K562 (cell line): ENCODE measurements at regions not wholly inside any gene's neighbourhood (a gene's known extent, or its start where the extent isn't known, plus 50 kb on each side); places are given as distances from the start of the nearest gene placed in this dataset.

ENCODE experiments used
- ATAC-seq: fragments of 200-7000 bp; cut with Tn5 transposase; 3 replicates; pipeline ENCODE4 v1.9.1; 2020; ENCODE audit warnings: moderate library complexity
- BruUV-seq: library from RNA; stranded (reverse); fragments of 400-500 nt; replicated peaks from 2 replicates; lab custom pipeline; 2021; lab: Mats Ljungman, UMichigan
- CTCF ChIA-PET: fragments of 300-600 bp; formaldehyde crosslinking; extraction: SDS; loops from one replicate; lab custom pipeline; 2021; ENCODE audit warnings: low intra/inter-chr PET ratio; lab: Yijun Ruan, JAX
- POLR2A ChIA-PET: fragments of 300-600, 350-650 bp; sonication (Branson Sonifier 250); formaldehyde crosslinking; extraction: SDS; loops from one replicate; lab custom pipeline; 2021; ENCODE audit warnings: antibody characterized with exemption, inconsistent platforms; lab: Yijun Ruan, JAX
- DNase-seq, 4 experiments: peaks; one replicate each; pipeline versions ENCODE4 v3.0.0 to v3.0.0-alpha.2; 2011 to 2018; ENCODE audit warnings: low spot score in 3 of 4, mixed read lengths in 3 of 4; ENCODE audit errors: extremely low read depth in 1 of 4
- FAIRE-seq: peaks from 2 replicates; lab custom pipeline; 2011; peaks lifted over from hg19 to GRCh38; lab: Jason Lieb, UNC
- H2AFZ ChIP-seq: 2 replicates; pipeline ENCODE4 v1.6.0; 2011; ENCODE audit warnings: low read depth, low read length, control low read depth, inconsistent platforms
- H3K27ac ChIP-seq: fragments of 200-600 bp; 3 replicates; pipeline ENCODE4 v1.8.0; 2011; ENCODE audit warnings: low read depth, mild to moderate bottlenecking, control low read depth, inconsistent platforms, low read length, moderate library complexity, mixed read lengths; ENCODE audit errors: extremely low read depth
- H3K27me3 ChIP-seq, 2 experiments: fragments of 300-600 bp in 1 of 2; 2 replicates in 1 of 2; 3 replicates in 1 of 2; pipeline versions ENCODE4 v1.6.0 to v1.8.0; 2011; ENCODE audit warnings: inconsistent platforms in 2 of 2, low read length in 2 of 2, mild to moderate bottlenecking in 1 of 2, mixed read lengths in 1 of 2, moderate library complexity in 1 of 2; ENCODE audit not compliant: control insufficient read depth in 2 of 2, insufficient read depth in 2 of 2
- H3K36me3 ChIP-seq: fragments of 300-600 bp; 3 replicates; pipeline ENCODE4 v1.8.0; 2011; ENCODE audit warnings: mild to moderate bottlenecking, low read length, inconsistent platforms; ENCODE audit not compliant: control insufficient read depth, insufficient read depth
- H3K4me1 ChIP-seq, 2 experiments: fragments of 200-600 bp in 1 of 2; replicated peaks in 1 of 2; 2 replicates in 1 of 2; 3 replicates in 1 of 2; pipeline versions ENCODE4 v1.5.1 to v1.8.0; 2011; ENCODE audit warnings: inconsistent platforms in 2 of 2, low read length in 2 of 2, mild to moderate bottlenecking in 1 of 2, mixed read lengths in 1 of 2, moderate library complexity in 1 of 2; ENCODE audit not compliant: control insufficient read depth in 2 of 2, insufficient read depth in 2 of 2
- H3K4me2 ChIP-seq: 2 replicates; pipeline ENCODE4 v1.6.1; 2011; ENCODE audit warnings: low read length, control low read depth, inconsistent platforms, mixed read lengths; ENCODE audit not compliant: insufficient read depth
- H3K4me3 ChIP-seq: fragments of 200-600 bp; sonication (generic), shearing (Covaris generic); 2 replicates; pipeline ENCODE4 v1.5.1; 2016; ENCODE audit warnings: control low read depth, inconsistent platforms
- H3K79me2 ChIP-seq: fragments of 200-600 bp; 3 replicates; pipeline ENCODE4 v1.8.0; 2011; ENCODE audit warnings: low read length, inconsistent platforms; ENCODE audit not compliant: control insufficient read depth, insufficient read depth
- H3K9ac ChIP-seq, 2 experiments: 2 replicates each; pipeline versions ENCODE4 v1.6.0 to v1.6.1; 2011; ENCODE audit warnings: low read depth in 2 of 2, low read length in 2 of 2, control low read depth in 1 of 2, inconsistent platforms in 1 of 2, mild to moderate bottlenecking in 1 of 2, mixed read lengths in 1 of 2; ENCODE audit not compliant: insufficient read depth in 1 of 2
- H3K9me1 ChIP-seq: one replicate; pipeline ENCODE4 v1.6.0; 2011; ENCODE audit warnings: inconsistent platforms, mild to moderate bottlenecking, low read length, moderate library complexity; ENCODE audit not compliant: control insufficient read depth, insufficient read depth
- H3K9me3 ChIP-seq: replicated peaks from 2 replicates; pipeline ENCODE4 v1.5.1; 2011; ENCODE audit warnings: low read depth, low read length, inconsistent platforms; ENCODE audit not compliant: control insufficient read depth, insufficient read depth
- H4K20me1 ChIP-seq: replicated peaks from 2 replicates; pipeline ENCODE4 v1.6.1; 2011; ENCODE audit warnings: low read length, inconsistent platforms, mixed read lengths; ENCODE audit not compliant: control insufficient read depth, insufficient read depth
- ADNP ChIP-seq: fragments of 200-800 bp; sonication (Bioruptor generic); IDR thresholded peaks from 2 replicates; pipeline ENCODE4 v1.6.1; 2016; ENCODE audit warnings: missing genetic modification characterization, missing compliant biosample characterization
- CBX8 ChIP-seq: fragments of 200-600 bp; sonication (generic); IDR thresholded peaks from 2 replicates; pipeline ENCODE4 v1.6.1; 2012; ENCODE audit warnings: borderline replicate concordance, mixed run types, low read depth, mild to moderate bottlenecking, moderate library complexity, mixed read lengths, low read length, control low read depth, inconsistent platforms; ENCODE audit not compliant: poor library complexity, severe bottlenecking; ENCODE audit errors: extremely low read depth
- ETV1 ChIP-seq: fragments of 450-650 bp; conservative IDR thresholded peaks from 2 replicates; pipeline ENCODE4 v1.6.1; 2016; ENCODE audit warnings: missing genetic modification characterization, control low read depth, low read depth, missing compliant biosample characterization
- EZH2 ChIP-seq: IDR thresholded peaks from 2 replicates; pipeline ENCODE4 v1.6.1; 2012; ENCODE audit warnings: low read depth, mild to moderate bottlenecking, inconsistent platforms, low read length, borderline replicate concordance
- FIP1L1 ChIP-seq: fragments of 200-400 bp; formaldehyde crosslinking; IDR thresholded peaks from 2 replicates; pipeline ENCODE4 v1.6.1; 2018; ENCODE audit warnings: mild to moderate bottlenecking, low read depth, low read length; ENCODE audit not compliant: poor library complexity, severe bottlenecking
- FOXA3 ChIP-seq, 2 experiments: fragments of 450-650 bp in 1 of 2; sonication (generic) in 1 of 2; formaldehyde crosslinking; IDR thresholded peaks in 1 of 2; conservative IDR thresholded peaks in 1 of 2; 2 replicates each; pipeline versions ENCODE4 v1.4.0 to v1.8.0; 2020 to 2022; ENCODE audit warnings: mild to moderate bottlenecking in 2 of 2, missing genetic modification reagents in 1 of 2
- HDGF ChIP-seq: fragments of 450-650 bp; IDR thresholded peaks from 2 replicates; pipeline ENCODE4 v1.6.1; 2016
- HMGN3 ChIP-seq: IDR thresholded peaks from 2 replicates; pipeline ENCODE4 v1.6.1; 2011; ENCODE audit warnings: borderline replicate concordance, low read depth, mild to moderate bottlenecking, mixed read lengths, low read length; ENCODE audit not compliant: insufficient read length; ENCODE audit errors: extremely low read depth
- KLF16 ChIP-seq: IDR thresholded peaks from 2 replicates; pipeline ENCODE4 v1.6.1; 2016; ENCODE audit warnings: antibody characterized with exemption
- L3MBTL2 ChIP-seq: fragments of 450-650 bp; IDR thresholded peaks from 2 replicates; pipeline ENCODE4 v1.6.1; 2016; ENCODE audit warnings: mild to moderate bottlenecking, moderate library complexity
- LEF1 ChIP-seq: fragments of 450-650 bp; IDR thresholded peaks from 2 replicates; pipeline ENCODE4 v1.6.1; 2016; ENCODE audit warnings: mild to moderate bottlenecking
- NR3C1 ChIP-seq: sonication (generic); formaldehyde crosslinking; IDR thresholded peaks from 2 replicates; pipeline ENCODE4 v1.8.1; 2022; ENCODE audit warnings: missing genetic modification reagents
- POLR2AphosphoS2 ChIP-seq: IDR thresholded peaks from 2 replicates; pipeline ENCODE4 v1.6.1; 2012; ENCODE audit warnings: low read length, improper control_type of control experiment
- SAFB ChIP-seq: fragments of 200-400 bp; formaldehyde crosslinking; IDR thresholded peaks from 2 replicates; pipeline ENCODE4 v1.6.1; 2017; ENCODE audit warnings: low read depth, low read length, borderline replicate concordance
- SUPT5H ChIP-seq: fragments of 450-650 bp; IDR thresholded peaks from 2 replicates; pipeline ENCODE4 v1.6.1; 2016
- TCF7 ChIP-seq: sonication (generic); IDR thresholded peaks from 2 replicates; pipeline ENCODE4 v1.6.1; 2016; ENCODE audit warnings: antibody characterized with exemption, borderline replicate concordance
- XRCC4 ChIP-seq: IDR thresholded peaks from one replicate; pipeline ENCODE4 v1.6.1; 2011; ENCODE audit not compliant: insufficient read depth, insufficient read length; ENCODE audit errors: extremely low read depth
- ZC3H4 ChIP-seq: sonication (generic); formaldehyde crosslinking; IDR thresholded peaks from 2 replicates; pipeline ENCODE4 v1.9.0; 2021; ENCODE audit warnings: missing genetic modification reagents, borderline replicate concordance
- ZNF124 ChIP-seq: sonication (generic); formaldehyde crosslinking; IDR thresholded peaks from 2 replicates; pipeline ENCODE4 v1.8.1; 2022; ENCODE audit warnings: missing genetic modification reagents
- ZNF280B ChIP-seq: fragments of 250-450 bp; sonication (Bioruptor Pico); IDR thresholded peaks from 2 replicates; pipeline ENCODE4 v1.5.1; 2021; ENCODE audit warnings: mild to moderate bottlenecking
- WGBS: fragments of 100-300 bp; shearing (Covaris generic); methylation state at CpG from one replicate; pipeline ENCODE4 v1.1.6; 2016; ENCODE audit warnings: low coverage, mixed read lengths; ENCODE audit not compliant: insufficient coverage; ENCODE audit errors: missing lambda C conversion rate; 5-methylcytosine and 5-hydroxymethylcytosine counted together
- in situ Hi-C: fragments of 300-500 bp; cut with MboI; formaldehyde crosslinking; loops from 4 replicates; pipeline ENCODE4 v1.15.0; 2018; ENCODE audit warnings: inconsistent platforms, mixed read lengths
- intact Hi-C: fragments of 100-400 bp; cut with micrococcal nuclease; formaldehyde crosslinking; loops from 2 replicates; pipeline ENCODE4 v1.14.2; 2022

GRCh38 chr3:177565981-177566380 lies 368.7 kb upstream of the TBL1XR1 start:
- BruUV-seq, result no TSS peak
- no peak for TF ChIP-seq CBX8
- TF ChIP-seq HDGF, result no peak
- TF ChIP-seq LEF1, result no peak
- TF ChIP-seq SUPT5H, result no peak
- TF ChIP-seq POLR2AphosphoS2, result no peak
- TF ChIP-seq FOXA3 (CRISPR knock-in tag; conservative IDR thresholded peaks at IDR 0.05 in 1 of 2, IDR thresholded peaks at IDR 0.05 in 1 of 2), result no peak
- no peak for TF ChIP-seq NR3C1 (CRISPR knock-in tag)
- TF ChIP-seq FIP1L1, result no peak
- no peak for TF ChIP-seq ETV1 (tag)
- TF ChIP-seq XRCC4, result no peak
- no peak for TF ChIP-seq ZNF124 (CRISPR knock-in tag)
- no peak for TF ChIP-seq ZNF280B (CRISPR knock-in tag)
- no peak for TF ChIP-seq L3MBTL2
- TF ChIP-seq SAFB, result no peak
- no peak for TF ChIP-seq ZC3H4 (CRISPR knock-in tag)
- TF ChIP-seq HMGN3, result no peak
- TF ChIP-seq TCF7, result no peak
- no peak for TF ChIP-seq ADNP (tag)
- TF ChIP-seq EZH2, result no peak
- no peak for TF ChIP-seq KLF16
- Histone ChIP-seq H3K27ac (no peak overlapping the region), H3K36me3 (no peaks in the 10 kb centered on the region), H3K27me3 (no peaks in the 10 kb centered on the region; a peak in 1 of 5 replicates), H3K9me3 (no peaks in the 10 kb centered on the region), H3K4me3 (no peak overlapping the region), H2AFZ (no peak overlapping the region), H3K9me1 (no peaks in the 10 kb centered on the region), H3K4me1 (no peaks in the 10 kb centered on the region), H3K4me2 (no peak overlapping the region), H3K9ac (no peak overlapping the region), H3K79me2 (no peaks in the 10 kb centered on the region), H4K20me1 (no peaks in the 10 kb centered on the region)
- 14% methylated on average over 2 of the region's 2 CpGs for WGBS
- intact Hi-C loops, result no loop called here
- in situ Hi-C loops, result no loop called here
- ChIA-PET CTCF (no interaction called here), POLR2A (no interaction called here)
- FAIRE-seq (no peak), DNase-seq (no peak), ATAC-seq (no peak)
